Keratinocyte (primary cell): ENCODE measurements at regions not wholly inside any gene's neighbourhood (a gene's known extent, or its start where the extent isn't known, plus 50 kb on each side); places are given as distances from the start of the nearest gene placed in this dataset.

Experiments used
- DNase-seq: peaks from one replicate; pipeline ENCODE4 v3.0.0-alpha.2; 2011; ENCODE audit warnings: low read depth, missing footprints, low spot score
- FAIRE-seq: peaks from 2 replicates; lab custom pipeline; 2011; peaks lifted over from hg19 to GRCh38; lab: Jason Lieb, UNC
- H2AFZ ChIP-seq: 2 replicates; pipeline ENCODE4 v1.6.0; 2012; ENCODE audit warnings: low read length, control low read depth, inconsistent platforms; ENCODE audit not compliant: control insufficient read depth
- H3K27ac ChIP-seq: 2 replicates; pipeline ENCODE4 v1.5.1; 2011; ENCODE audit warnings: low read length; ENCODE audit not compliant: control insufficient read depth, insufficient read depth
- H3K27me3 ChIP-seq: 3 replicates; pipeline ENCODE4 v1.6.0; 2011; ENCODE audit warnings: low read length; ENCODE audit not compliant: control insufficient read depth, insufficient read depth; ENCODE audit errors: extremely low read depth
- H3K36me3 ChIP-seq, 2 experiments: 2 replicates in 1 of 2; 3 replicates in 1 of 2; pipeline ENCODE4 v1.5.1; 2011; ENCODE audit warnings: low read length in 2 of 2, mild to moderate bottlenecking in 1 of 2; ENCODE audit not compliant: control insufficient read depth in 2 of 2, insufficient read depth in 2 of 2; ENCODE audit errors: extremely low read depth in 1 of 2
- H3K4me1 ChIP-seq: 3 replicates; pipeline ENCODE4 v1.5.1; 2011; ENCODE audit warnings: low read length; ENCODE audit not compliant: control insufficient read depth, insufficient read depth; ENCODE audit errors: extremely low read depth
- H3K4me2 ChIP-seq: 3 replicates; pipeline ENCODE4 v1.6.0; 2011; ENCODE audit warnings: low read depth, low read length; ENCODE audit not compliant: control insufficient read depth, insufficient read depth; ENCODE audit errors: extremely low read depth
- H3K4me3 ChIP-seq, 3 experiments: fragments of 200-600 bp in 1 of 3; sonication (generic) in 1 of 3; 2 replicates in 2 of 3; 3 replicates in 1 of 3; pipeline ENCODE4 v1.5.1; 2011 to 2016; ENCODE audit warnings: low read length in 3 of 3, mild to moderate bottlenecking in 3 of 3, control low read depth in 2 of 3, inconsistent platforms in 1 of 3, low read depth in 1 of 3, mixed read lengths in 1 of 3, mixed run types in 1 of 3, moderate library complexity in 1 of 3; ENCODE audit not compliant: control insufficient read depth in 2 of 3, insufficient read depth in 2 of 3; ENCODE audit errors: extremely low read depth in 1 of 3
- H3K79me2 ChIP-seq: 2 replicates; pipeline ENCODE4 v1.6.0; 2012; ENCODE audit warnings: low read length; ENCODE audit not compliant: control insufficient read depth, insufficient read depth
- H3K9ac ChIP-seq: 3 replicates; pipeline ENCODE4 v1.6.0; 2011; ENCODE audit warnings: low read length; ENCODE audit not compliant: control insufficient read depth, insufficient read depth; ENCODE audit errors: extremely low read depth
- H3K9me1 ChIP-seq: 3 replicates; pipeline ENCODE4 v1.6.0; 2011; ENCODE audit warnings: low read length; ENCODE audit not compliant: control insufficient read depth, insufficient read depth; ENCODE audit errors: extremely low read depth
- H3K9me3 ChIP-seq: 2 replicates; pipeline ENCODE4 v1.5.1; 2012; ENCODE audit warnings: low read depth, low read length; ENCODE audit not compliant: control insufficient read depth
- H4K20me1 ChIP-seq: 3 replicates; pipeline ENCODE4 v1.6.0; 2011; ENCODE audit warnings: low read length; ENCODE audit not compliant: control insufficient read depth, insufficient read depth; ENCODE audit errors: extremely low read depth
- CTCF ChIP-seq, 3 experiments: IDR thresholded peaks in 1 of 3; conservative IDR thresholded peaks in 1 of 3; optimal IDR thresholded peaks in 1 of 3; 2 replicates in 2 of 3; 3 replicates in 1 of 3; pipeline versions ENCODE3 to v1.5.1; 2011; ENCODE audit warnings: low read length in 3 of 3, mild to moderate bottlenecking in 3 of 3, moderate library complexity in 2 of 3, control low read depth in 1 of 3, inconsistent platforms in 1 of 3; ENCODE audit not compliant: insufficient read depth in 2 of 3; ENCODE audit errors: extremely low read depth in 1 of 3
- EZH2 ChIP-seq: IDR thresholded peaks from one replicate; pipeline ENCODE4 v1.6.1; 2012; ENCODE audit warnings: inconsistent platforms, mild to moderate bottlenecking, low read length, moderate library complexity
- dilution Hi-C: fragments of 300-500 bp; cut with MboI; formaldehyde crosslinking; loops from one replicate; pipeline ENCODE4 v1.7.0; 2020; ENCODE audit warnings: low sequenced_read_pairs; ENCODE audit not compliant: extremely low pct_ligation_motif_present

- Histone ChIP-seq H3K4me2 (no peak overlapping the region), H3K27ac (no peak overlapping the region), H3K9me1 (no peaks in the 10 kb centered on the region), H3K4me1 (no peaks in the 10 kb centered on the region), H2AFZ (no peak overlapping the region), H3K27me3 (no peaks in the 10 kb centered on the region), H3K36me3 (no peaks in the 10 kb centered on the region), H3K9me3 (no peaks in the 10 kb centered on the region), H4K20me1 (no peaks in the 10 kb centered on the region), H3K79me2 (no peaks in the 10 kb centered on the region), H3K9ac (no peak overlapping the region), H3K4me3 (no peak overlapping the region)
- FAIRE-seq = no peak
- DNase-seq = no peak
- TF ChIP-seq EZH2 (no peak), CTCF (optimal IDR thresholded peaks at IDR 0.05 in 1 of 3, IDR thresholded peaks at IDR 0.05 in 1 of 3, conservative IDR thresholded peaks at IDR 0.05 in 1 of 3; ENCODE audit: extremely low read depth in 1 of 3, insufficient read depth in 2 of 3, low read length in 3 of 3) (no peak)
- dilution Hi-C loops = no loop called here
Observed at GRCh38 chr6:140718021-140718420, 1343.6 kb upstream of the CITED2 start.

DNA sequence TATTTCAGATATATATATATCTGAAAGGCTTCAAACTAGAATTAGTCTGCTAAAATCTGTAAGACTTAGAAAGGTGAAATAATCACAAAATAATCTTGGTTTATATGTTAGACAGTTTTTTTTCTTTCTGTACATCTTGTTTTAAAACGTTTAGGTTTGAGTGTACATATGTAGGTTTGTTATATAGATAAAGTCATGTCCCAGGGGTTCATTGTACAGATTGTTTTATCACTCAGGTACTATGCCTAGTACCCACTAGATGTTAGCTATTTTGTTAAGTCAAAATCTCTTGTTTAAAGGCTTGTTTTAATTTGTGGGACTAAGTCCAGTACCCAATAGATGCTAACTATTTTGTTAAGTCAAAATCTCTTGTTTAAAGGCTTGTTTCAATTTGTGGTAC is 1339.0 kb upstream of the CITED2 start:
- no peak overlapping the region for H3K9ac ChIP-seq
- FAIRE-seq (no peak), DNase-seq (no peak)
- H3K9me1 ChIP-seq = no peaks in the 10 kb centered on the region
- H3K79me2 ChIP-seq = no peaks in the 10 kb centered on the region
- H3K9me3 ChIP-seq = no peaks in the 10 kb centered on the region
- no peak overlapping the region for H3K4me2 ChIP-seq
- no peak overlapping the region for H3K4me3 ChIP-seq
- no peaks in the 10 kb centered on the region for H3K36me3 ChIP-seq
- dilution Hi-C loops = no loop called here
- no peak overlapping the region for H2AFZ ChIP-seq
- no peak overlapping the region for H3K27ac ChIP-seq
- no peaks in the 10 kb centered on the region for H3K4me1 ChIP-seq
- H3K27me3 ChIP-seq = no peaks in the 10 kb centered on the region
- H4K20me1 ChIP-seq = no peaks in the 10 kb centered on the region
- TF ChIP-seq EZH2 (no peak), CTCF (optimal IDR thresholded peaks at IDR 0.05 in 1 of 3, IDR thresholded peaks at IDR 0.05 in 1 of 3, conservative IDR thresholded peaks at IDR 0.05 in 1 of 3; ENCODE audit: extremely low read depth in 1 of 3, insufficient read depth in 2 of 3, low read length in 3 of 3) (no peak)
